IPS-18a (cell line): ENCODE measurements at regions not wholly inside any gene's neighbourhood (a gene's known extent, or its start where the extent isn't known, plus 50 kb on each side); places are given as distances from the start of the nearest gene placed in this dataset.

Source experiments
- H3K27ac ChIP-seq: one replicate; pipeline ENCODE4 v1.5.1; 2013; ENCODE audit warnings: low read length
- H3K27me3 ChIP-seq: one replicate; pipeline ENCODE4 v1.6.1; 2013; ENCODE audit warnings: mild to moderate bottlenecking, low read length; ENCODE audit not compliant: control insufficient read depth, insufficient read depth
- H3K36me3 ChIP-seq: one replicate; pipeline ENCODE4 v1.6.1; 2013; ENCODE audit warnings: low read depth, low read length; ENCODE audit not compliant: control insufficient read depth
- H3K4me1 ChIP-seq: one replicate; pipeline ENCODE4 v1.6.1; 2013; ENCODE audit warnings: low read depth, low read length; ENCODE audit not compliant: control insufficient read depth
- H3K4me3 ChIP-seq: one replicate; pipeline ENCODE4 v1.5.1; 2013; ENCODE audit warnings: low read length
- H3K9ac ChIP-seq: one replicate; pipeline ENCODE4 v1.6.1; 2013; ENCODE audit warnings: mild to moderate bottlenecking, low read length, moderate library complexity
- H3K9me3 ChIP-seq: one replicate; pipeline ENCODE4 v1.6.1; 2013; ENCODE audit warnings: low read depth, low read length; ENCODE audit not compliant: control insufficient read depth

- Histone ChIP-seq H3K27ac (no peak overlapping the region), H3K9ac (no peak overlapping the region), H3K36me3 (no peaks in the 10 kb centered on the region), H3K9me3 (no peaks in the 10 kb centered on the region), H3K4me3 (no peak overlapping the region), H3K4me1 (no peaks in the 10 kb centered on the region), H3K27me3 (no peaks in the 10 kb centered on the region)
Measured at GRCh38 chr5:152824316-152824715, 419.2 kb upstream of the NMUR2 start.

GRCh38 chr5:152838241-152838786, 433.2 kb upstream of the NMUR2 start:
- Histone ChIP-seq H3K9me3 (no peaks in the 10 kb centered on the region), H3K4me1 (no peaks in the 10 kb centered on the region), H3K27me3 (no peaks in the 10 kb centered on the region), H3K36me3 (no peaks in the 10 kb centered on the region), H3K27ac (no peak overlapping the region), H3K4me3 (no peak overlapping the region), H3K9ac (no peak overlapping the region)

- H3K36me3 ChIP-seq: no peaks in the 10 kb centered on the region
- H3K9ac ChIP-seq: no peak overlapping the region
- no peaks in the 10 kb centered on the region for H3K27me3 ChIP-seq
- no peaks in the 10 kb centered on the region for H3K9me3 ChIP-seq
- H3K27ac ChIP-seq: no peak overlapping the region
- no peak overlapping the region for H3K4me3 ChIP-seq
- H3K4me1 ChIP-seq: no peaks in the 10 kb centered on the region
Measured at GRCh38 chr5:152844713-152845112, 439.6 kb upstream of the NMUR2 start.

GRCh38 chr5:152853361-152853760, 448.3 kb upstream of the NMUR2 start:
- no peak overlapping the region for H3K9ac ChIP-seq
- H3K27me3 ChIP-seq: no peaks in the 10 kb centered on the region
- no peak overlapping the region for H3K27ac ChIP-seq
- no peaks in the 10 kb centered on the region for H3K36me3 ChIP-seq
- no peak overlapping the region for H3K4me3 ChIP-seq
- no peaks in the 10 kb centered on the region for H3K9me3 ChIP-seq
- H3K4me1 ChIP-seq: peaks cover 23% of the 10 kb centered on the region

GRCh38 chr5:152855441-152855840, 450.4 kb upstream of the NMUR2 start:
- no peak overlapping the region for H3K9ac ChIP-seq
- H3K4me3 ChIP-seq: no peak overlapping the region
- H3K36me3 ChIP-seq: no peaks in the 10 kb centered on the region
- H3K9me3 ChIP-seq: no peaks in the 10 kb centered on the region
- H3K27me3 ChIP-seq: no peaks in the 10 kb centered on the region
- H3K4me1 ChIP-seq: peaks cover 23% of the 10 kb centered on the region
- H3K27ac ChIP-seq: no peak overlapping the region

- H3K36me3 ChIP-seq: no peaks in the 10 kb centered on the region
- no peak overlapping the region for H3K27ac ChIP-seq
- H3K27me3 ChIP-seq: no peaks in the 10 kb centered on the region
- peaks cover under 1% of the 10 kb centered on the region for H3K4me1 ChIP-seq
- H3K9ac ChIP-seq: no peak overlapping the region
- no peaks in the 10 kb centered on the region for H3K9me3 ChIP-seq
- H3K4me3 ChIP-seq: no peak overlapping the region
Measured at GRCh38 chr5:152861231-152861630, 456.2 kb upstream of the NMUR2 start.

GRCh38 chr5:152864447-152864846, 459.4 kb upstream of the NMUR2 start:
- H3K9me3 ChIP-seq: no peaks in the 10 kb centered on the region
- no peaks in the 10 kb centered on the region for H3K27me3 ChIP-seq
- no peak overlapping the region for H3K4me3 ChIP-seq
- no peaks in the 10 kb centered on the region for H3K4me1 ChIP-seq
- H3K36me3 ChIP-seq: no peaks in the 10 kb centered on the region
- no peak overlapping the region for H3K27ac ChIP-seq
- H3K9ac ChIP-seq: no peak overlapping the region

GRCh38 chr5:152864991-152865390, 459.9 kb upstream of the NMUR2 start:
- Histone ChIP-seq H3K27ac (no peak overlapping the region), H3K9ac (no peak overlapping the region), H3K9me3 (no peaks in the 10 kb centered on the region), H3K4me1 (no peaks in the 10 kb centered on the region), H3K36me3 (no peaks in the 10 kb centered on the region), H3K27me3 (no peaks in the 10 kb centered on the region), H3K4me3 (no peak overlapping the region)

GRCh38 chr5:152869971-152870370, 464.9 kb upstream of the NMUR2 start:
- Histone ChIP-seq H3K27ac (no peak overlapping the region), H3K27me3 (no peaks in the 10 kb centered on the region), H3K9me3 (no peaks in the 10 kb centered on the region), H3K4me1 (no peaks in the 10 kb centered on the region), H3K9ac (no peak overlapping the region), H3K36me3 (no peaks in the 10 kb centered on the region), H3K4me3 (no peak overlapping the region)

- H3K9ac ChIP-seq: no peak overlapping the region
- no peaks in the 10 kb centered on the region for H3K27me3 ChIP-seq
- H3K36me3 ChIP-seq: no peaks in the 10 kb centered on the region
- no peak overlapping the region for H3K4me3 ChIP-seq
- H3K9me3 ChIP-seq: no peaks in the 10 kb centered on the region
- no peaks in the 10 kb centered on the region for H3K4me1 ChIP-seq
- H3K27ac ChIP-seq: no peak overlapping the region
Measured at GRCh38 chr5:152882621-152883020, 477.5 kb upstream of the NMUR2 start.

GRCh38 chr5:152883066-152883775, 478.1 kb upstream of the NMUR2 start:
- H3K9ac ChIP-seq: no peak overlapping the region
- H3K27me3 ChIP-seq: no peaks in the 10 kb centered on the region
- no peaks in the 10 kb centered on the region for H3K9me3 ChIP-seq
- no peaks in the 10 kb centered on the region for H3K4me1 ChIP-seq
- H3K4me3 ChIP-seq: no peak overlapping the region
- no peaks in the 10 kb centered on the region for H3K36me3 ChIP-seq
- H3K27ac ChIP-seq: no peak overlapping the region

GRCh38 chr5:152884006-152884405, 478.9 kb upstream of the NMUR2 start:
- H3K9me3 ChIP-seq: no peaks in the 10 kb centered on the region
- no peak overlapping the region for H3K27ac ChIP-seq
- H3K9ac ChIP-seq: no peak overlapping the region
- no peaks in the 10 kb centered on the region for H3K4me1 ChIP-seq
- no peak overlapping the region for H3K4me3 ChIP-seq
- H3K36me3 ChIP-seq: no peaks in the 10 kb centered on the region
- H3K27me3 ChIP-seq: no peaks in the 10 kb centered on the region
